Hypothalamus (tissue), 51 donors: ENCODE measurements at regions not wholly inside any gene's neighbourhood (a gene's known extent, or its start where the extent isn't known, plus 50 kb on each side); places are given as distances from the start of the nearest gene placed in this dataset.

Experiments used
- DNase-seq, 51 donors: peaks; one replicate each; lab custom pipeline; 2025; lab: John Stamatoyannopoulos, UW

- DNase-seq, result no peak
These were observed 228.2 kb downstream of the TBL1XR1 start for GRCh38 chr3:176969066-176969465.

- DNase-seq, result no peak
These were observed 228.7 kb downstream of the TBL1XR1 start for GRCh38 chr3:176968631-176969030.

GRCh38 chr3:176967522-176967921, 229.8 kb downstream of the TBL1XR1 start:
- no peak for DNase-seq

- no peak for DNase-seq
These were observed 232.6 kb downstream of the TBL1XR1 start for GRCh38 chr3:176964661-176965060.

- no peak for DNase-seq
These were observed 235.4 kb downstream of the TBL1XR1 start for GRCh38 chr3:176961916-176962315.

GRCh38 chr3:176959867-176960266, 237.4 kb downstream of the TBL1XR1 start:
- no peak for DNase-seq

- no peak for DNase-seq
These were observed 238.7 kb downstream of the TBL1XR1 start for GRCh38 chr3:176958560-176958959.

GRCh38 chr3:176954517-176954916, 242.8 kb downstream of the TBL1XR1 start:
- no peak for DNase-seq

GRCh38 chr3:176953106-176954060, 243.9 kb downstream of the TBL1XR1 start:
- DNase-seq, result no peak

GRCh38 chr3:176951586-176952292, 245.5 kb downstream of the TBL1XR1 start:
- no peak for DNase-seq

- DNase-seq, result no peak
These were observed 246.1 kb downstream of the TBL1XR1 start for GRCh38 chr3:176951144-176951543.

GRCh38 chr3:176950743-176951142, 246.5 kb downstream of the TBL1XR1 start:
- no peak for DNase-seq

GRCh38 chr3:176948151-176948550, 249.1 kb downstream of the TBL1XR1 start:
- DNase-seq, result no peak

- DNase-seq, result no peak
These were observed 251.1 kb downstream of the TBL1XR1 start for GRCh38 chr3:176946202-176946601.

- DNase-seq, result no peak
These were observed 255.0 kb downstream of the TBL1XR1 start for GRCh38 chr3:176942305-176942704.

- DNase-seq, result no peak
These were observed 255.6 kb downstream of the TBL1XR1 start for GRCh38 chr3:176941689-176942088.

- DNase-seq, result peak in 20 of 51 donors; percentile 2 to 68 (median 16)
These were observed 258.1 kb downstream of the TBL1XR1 start for GRCh38 chr3:176939022-176939817.

GRCh38 chr3:176937994-176938393, 259.3 kb downstream of the TBL1XR1 start:
- DNase-seq, result no peak

GRCh38 chr3:176937541-176937940, 259.7 kb downstream of the TBL1XR1 start:
- DNase-seq, result no peak

- no peak for DNase-seq
These were observed 261.9 kb downstream of the TBL1XR1 start for GRCh38 chr3:176935194-176935888.
